ENCODE measurements at regions not wholly inside any gene's neighbourhood (a gene's known extent, or its start where the extent isn't known, plus 50 kb on each side); places are given as distances from the start of the nearest gene placed in this dataset.
A peak's percentile ranks its signal among the peaks of the same experiment; 100 is the strongest.

- DNase-seq, result no peak
Observed at GRCh38 chr2:172153156-172153555, 50.5 kb upstream of the DLX2 start.

DNA sequence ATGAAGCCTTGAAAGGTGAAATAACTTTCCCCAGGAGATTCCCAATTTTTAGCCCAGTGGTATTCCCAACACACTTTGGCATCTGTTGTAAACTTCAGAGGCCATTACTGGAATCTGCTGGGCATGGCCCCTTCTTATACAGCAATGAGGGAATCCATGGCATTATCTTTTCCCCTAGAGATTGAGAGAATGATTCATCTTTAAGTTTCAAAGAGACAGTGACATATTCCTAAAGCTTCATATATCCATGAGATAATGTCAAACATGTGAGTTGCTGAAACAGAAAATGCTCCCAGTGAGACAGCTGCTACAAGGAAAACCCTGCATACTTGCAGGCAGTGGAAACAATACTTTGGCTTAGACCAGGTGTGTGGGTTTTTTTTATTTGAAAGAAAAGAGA, 51.1 kb upstream of the DLX2 start:
- no peak for DNase-seq

GRCh38 chr2:172155752-172156151, 53.1 kb upstream of the DLX2 start:
- DNase-seq, result no peak

DNA sequence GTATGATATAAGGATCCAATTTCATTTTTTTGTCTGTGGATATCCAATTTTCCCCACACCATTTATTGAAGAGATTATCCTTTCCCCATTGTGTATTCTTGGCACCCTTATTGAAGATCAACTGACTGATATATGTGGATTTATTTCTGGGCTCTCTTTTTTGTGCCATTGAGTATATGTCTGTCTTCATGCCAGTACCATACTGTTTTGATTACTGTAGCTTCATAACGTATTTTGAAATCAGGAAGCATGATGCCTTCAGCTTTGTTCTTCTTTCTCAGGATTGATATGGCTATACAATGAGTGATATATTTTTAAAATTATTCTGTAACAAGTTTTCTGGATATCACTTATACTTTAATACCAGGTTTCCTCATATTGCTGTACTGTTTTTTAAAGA, 58.1 kb upstream of the DLX2 start:
- no peak for DNase-seq

DNA sequence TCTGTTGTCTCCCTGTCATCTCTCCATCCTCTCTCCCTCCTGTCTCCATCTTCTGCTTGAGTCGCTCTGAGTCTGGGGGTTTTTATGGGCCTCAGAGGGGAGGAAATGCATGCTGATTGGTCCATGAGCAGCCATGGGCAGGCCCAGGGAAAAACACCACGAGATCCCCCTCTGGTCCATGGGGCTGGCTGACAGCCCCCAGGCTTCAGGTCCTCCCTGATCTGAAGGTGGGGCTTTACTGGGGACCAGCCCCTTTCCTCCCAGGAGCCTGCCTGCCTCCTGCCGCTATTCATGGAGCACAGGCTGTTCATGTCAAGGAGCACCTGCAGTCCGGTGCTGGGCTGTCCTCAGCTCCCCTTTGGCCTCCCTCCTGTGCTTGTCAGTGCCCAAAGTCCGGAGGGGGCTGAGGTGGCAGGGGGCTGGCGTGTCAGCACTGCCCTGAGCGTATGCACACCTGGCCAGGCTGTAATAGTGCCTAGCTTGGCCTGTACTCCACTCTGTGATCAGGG, 59.6 kb upstream of the DLX2 start:
- DNase-seq, result no peak

- no peak for DNase-seq
Observed at GRCh38 chr2:172162739-172163336, 60.1 kb upstream of the DLX2 start.

DNA sequence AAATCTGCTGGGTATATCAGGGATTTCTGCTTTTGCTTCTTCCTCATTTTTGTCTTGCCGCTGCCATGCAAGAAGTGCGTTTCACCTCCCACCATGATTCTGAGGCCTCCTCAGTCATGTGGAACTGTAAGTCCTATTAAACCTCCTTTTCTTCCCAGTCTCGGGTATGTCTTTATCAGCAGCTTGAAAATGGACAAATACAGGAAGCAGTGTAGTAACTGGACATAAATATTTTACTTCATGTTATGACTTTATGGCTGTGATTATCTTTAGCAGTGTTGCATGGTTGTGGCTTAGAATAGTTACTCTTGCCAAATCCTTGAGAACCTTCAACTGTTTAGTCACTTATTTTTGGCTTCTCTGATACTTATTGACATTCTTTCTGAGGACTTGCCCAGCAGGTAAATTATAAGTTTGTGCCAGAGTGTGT, 66.2 kb upstream of the DLX2 start:
- no peak for DNase-seq

GRCh38 chr2:172169611-172170010, 66.9 kb upstream of the DLX2 start:
- no peak for DNase-seq

- peak; percentile 58 for DNase-seq
Observed at GRCh38 chr2:172172513-172173173, 69.9 kb upstream of the DLX2 start.

- no peak for DNase-seq
Observed at GRCh38 chr2:172173174-172173706, 70.5 kb upstream of the DLX2 start.

DNA sequence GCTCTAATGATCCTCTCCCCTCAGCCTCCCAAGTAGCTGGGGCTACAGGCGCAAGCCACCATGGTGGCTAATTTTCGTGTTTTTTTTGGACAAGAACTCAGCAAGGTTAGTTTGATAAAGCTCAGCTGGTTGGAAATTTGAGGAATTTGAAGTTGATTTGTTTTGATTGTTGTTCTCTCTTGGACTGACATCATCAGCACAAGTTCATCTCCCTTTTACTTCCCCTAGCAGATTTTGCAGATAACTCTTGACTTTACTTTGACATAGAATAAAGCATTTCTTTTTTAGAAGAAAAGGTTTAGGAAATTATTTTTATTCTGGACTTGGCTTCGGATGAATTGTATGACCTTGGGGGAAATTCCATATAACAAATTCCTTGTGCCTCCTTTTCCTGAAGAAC, 74.9 kb upstream of the DLX2 start:
- no peak for DNase-seq

GRCh38 chr2:172177996-172178395, 75.3 kb upstream of the DLX2 start:
- no peak for DNase-seq

- peak; percentile 24 for DNase-seq
Observed at GRCh38 chr2:172179045-172179701, 76.5 kb upstream of the DLX2 start.

- DNase-seq, result no peak
Observed at GRCh38 chr2:172181840-172182239, 79.1 kb upstream of the DLX2 start.

- no peak for DNase-seq
Observed at GRCh38 chr2:172182624-172183023, 79.9 kb upstream of the DLX2 start.

GRCh38 chr2:172193331-172194089, 90.8 kb upstream of the DLX2 start:
- DNase-seq, result no peak

GRCh38 chr2:172195836-172196376, 93.2 kb upstream of the DLX2 start:
- no peak for DNase-seq

DNA sequence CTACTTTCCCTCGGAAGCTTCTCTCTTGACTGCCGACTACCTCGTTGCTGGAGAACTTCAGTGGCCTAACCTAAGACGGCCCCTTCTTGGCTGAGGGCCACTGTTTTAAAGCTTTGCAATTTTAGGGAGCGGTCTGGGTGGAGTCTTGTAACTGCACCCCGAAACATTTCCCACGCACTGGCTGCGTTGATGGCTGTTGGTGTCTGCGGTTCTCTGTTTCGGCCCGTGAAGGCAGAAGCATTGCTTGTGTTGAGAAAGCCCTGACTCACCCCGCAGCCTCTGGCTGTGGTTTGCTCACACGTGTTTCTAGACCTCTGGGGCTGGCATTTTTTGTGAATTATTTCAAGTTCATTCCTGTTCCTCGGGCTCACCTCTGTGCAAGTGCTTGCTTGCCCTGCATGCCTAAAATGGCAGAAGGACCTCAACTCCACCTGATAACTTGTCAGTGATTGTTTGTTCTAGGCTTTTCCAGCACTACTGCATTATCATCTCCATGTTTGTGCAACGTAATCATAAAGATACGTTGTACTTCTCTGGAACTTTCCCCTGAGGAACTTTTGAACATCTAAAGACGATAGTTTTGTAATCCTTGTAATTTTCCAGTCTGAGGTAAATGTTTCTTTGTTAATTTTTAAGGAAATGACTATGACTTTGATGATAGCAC, 94.2 kb upstream of the DLX2 start:
- peak; percentile 42 for DNase-seq

DNA sequence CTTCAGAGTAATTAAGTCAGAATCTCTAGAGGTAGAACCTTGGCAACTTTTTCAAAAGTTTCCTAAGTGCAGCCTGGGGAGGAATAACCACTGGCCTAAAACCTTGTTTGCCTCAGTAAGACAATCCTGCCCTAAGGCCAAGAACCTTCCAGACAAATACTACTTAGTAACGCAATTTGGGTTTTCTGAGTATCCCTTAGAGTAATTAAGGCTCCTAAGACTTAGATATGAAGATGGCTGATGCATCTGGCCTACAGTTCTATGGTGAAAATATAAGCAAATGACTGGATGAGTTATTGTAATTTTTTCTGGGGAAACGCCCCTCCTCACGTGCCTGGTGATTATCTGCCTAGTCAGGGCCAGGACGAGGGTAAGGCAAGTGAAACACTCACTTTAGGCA, 95.7 kb upstream of the DLX2 start:
- DNase-seq, result no peak

DNA sequence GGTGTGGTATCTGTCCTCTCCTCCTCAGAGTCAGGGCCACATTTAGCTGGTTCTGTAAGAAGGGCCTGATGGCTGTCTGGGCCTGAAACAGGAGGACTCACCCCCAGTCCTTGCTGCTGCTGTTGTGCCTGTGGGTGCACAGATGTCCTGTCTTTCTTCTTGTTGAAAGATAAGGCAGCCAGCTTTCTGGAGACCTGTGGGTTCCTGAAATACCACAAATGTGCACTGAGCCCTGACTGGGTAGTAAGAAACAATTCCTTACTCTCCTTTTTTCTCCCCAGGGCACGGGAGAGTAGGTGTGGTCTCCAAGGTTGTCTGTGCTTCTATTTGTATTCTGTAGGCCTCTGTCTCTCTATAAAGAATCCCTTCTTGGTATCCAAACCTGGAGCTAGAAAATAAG, 96.2 kb upstream of the DLX2 start:
- DNase-seq, result no peak

- no peak for DNase-seq
Observed at GRCh38 chr2:172200495-172201085, 97.9 kb upstream of the DLX2 start.

GRCh38 chr2:172204309-172204708, 101.6 kb upstream of the DLX2 start:
- DNase-seq, result no peak
